GM18498 (cell line): ENCODE measurements at regions not wholly inside any gene's neighbourhood (a gene's known extent, or its start where the extent isn't known, plus 50 kb on each side); places are given as distances from the start of the nearest gene placed in this dataset.
"Not testable (repeated sequence)": the region's sequence is repeated elsewhere in the genome, so short reads cannot be mapped to it uniquely, and the experiment has no call there.

Experiments used
- ATAC-seq: cut with Tn5 transposase; IDR thresholded peaks from one replicate; pipeline ENCODE4 v1.9.1; 2021; ENCODE audit warnings: mild to moderate bottlenecking, moderate library complexity; ENCODE audit not compliant: unreplicated experiment

GRCh38 chr10:35889226-35889625, 247.1 kb upstream of the FZD8 start:
- no peak for ATAC-seq

- ATAC-seq = no peak
These were observed 246.3 kb upstream of the FZD8 start for GRCh38 chr10:35888400-35888799.

- no peak for ATAC-seq
These were observed 245.6 kb upstream of the FZD8 start for GRCh38 chr10:35887685-35888084.

GRCh38 chr10:35885076-35885475, 243.0 kb upstream of the FZD8 start:
- ATAC-seq = no peak

GRCh38 chr10:35884657-35885071, 242.6 kb upstream of the FZD8 start:
- ATAC-seq = no peak

- no peak for ATAC-seq
These were observed 240.5 kb upstream of the FZD8 start for GRCh38 chr10:35882422-35883150.

- no peak for ATAC-seq
These were observed 239.2 kb upstream of the FZD8 start for GRCh38 chr10:35881320-35881719.

GRCh38 chr10:35876248-35876647, 234.2 kb upstream of the FZD8 start:
- no peak for ATAC-seq

GRCh38 chr10:35875016-35875676, 233.1 kb upstream of the FZD8 start:
- no peak for ATAC-seq

- no peak for ATAC-seq
These were observed 232.4 kb upstream of the FZD8 start for GRCh38 chr10:35874311-35875015.

- no peak for ATAC-seq
These were observed 230.6 kb upstream of the FZD8 start for GRCh38 chr10:35872671-35873070.

- no peak for ATAC-seq
These were observed 228.7 kb upstream of the FZD8 start for GRCh38 chr10:35870665-35871310.

GRCh38 chr10:35858676-35859283, 216.7 kb upstream of the FZD8 start:
- not testable (repeated sequence) for ATAC-seq

GRCh38 chr10:35857860-35858259, 215.8 kb upstream of the FZD8 start:
- no peak for ATAC-seq

GRCh38 chr10:35855155-35855947, 213.3 kb upstream of the FZD8 start:
- no peak for ATAC-seq

- ATAC-seq = no peak
These were observed 212.6 kb upstream of the FZD8 start for GRCh38 chr10:35854661-35855060.

GRCh38 chr10:35852721-35853120, 210.6 kb upstream of the FZD8 start:
- no peak for ATAC-seq

GRCh38 chr10:35848412-35848811, 206.3 kb upstream of the FZD8 start:
- ATAC-seq = no peak

GRCh38 chr10:35844686-35845085, 202.6 kb upstream of the FZD8 start:
- ATAC-seq = no peak

GRCh38 chr10:35843524-35844181, 201.6 kb upstream of the FZD8 start:
- ATAC-seq = no peak
